NB4 (cell line): ENCODE measurements at regions not wholly inside any gene's neighbourhood (a gene's known extent, or its start where the extent isn't known, plus 50 kb on each side); places are given as distances from the start of the nearest gene placed in this dataset.

Experiments
- CTCF ChIP-seq: IDR thresholded peaks from one replicate; pipeline ENCODE4 v1.5.1; 2012; ENCODE audit warnings: low read depth, low read length
- MYC ChIP-seq: IDR thresholded peaks from 2 replicates; pipeline ENCODE4 v1.6.1; 2011; ENCODE audit warnings: low read depth, low read length
- POLR2A ChIP-seq: IDR thresholded peaks from 2 replicates; pipeline ENCODE4 v1.6.1; 2011; ENCODE audit warnings: mild to moderate bottlenecking; ENCODE audit not compliant: insufficient read length; ENCODE audit errors: extremely low read depth

- TF ChIP-seq CTCF = no peak
- no peak for TF ChIP-seq POLR2A
- TF ChIP-seq MYC = no peak
Observed at GRCh38 chr6:14221564-14222279, 104.2 kb downstream of the CD83 start.
